IPS DF 6.9 (cell line): ENCODE measurements at regions not wholly inside any gene's neighbourhood (a gene's known extent, or its start where the extent isn't known, plus 50 kb on each side); places are given as distances from the start of the nearest gene placed in this dataset.

Experiments used
- DNase-seq: peaks from one replicate; pipeline ENCODE4 v3.0.0-alpha.2; 2013; ENCODE audit warnings: low read depth, low spot score
- H3K27ac ChIP-seq: one replicate; pipeline ENCODE4 v1.5.1; 2013; ENCODE audit warnings: low read length, control low read depth
- H3K27me3 ChIP-seq: 2 replicates; pipeline ENCODE4 v1.6.1; 2013; ENCODE audit warnings: mild to moderate bottlenecking, low read length; ENCODE audit not compliant: control insufficient read depth, insufficient read depth
- H3K36me3 ChIP-seq: 2 replicates; pipeline ENCODE4 v1.6.1; 2013; ENCODE audit warnings: low read length; ENCODE audit not compliant: control insufficient read depth, insufficient read depth
- H3K4me1 ChIP-seq: 2 replicates; pipeline ENCODE4 v1.6.1; 2013; ENCODE audit warnings: low read length; ENCODE audit not compliant: control insufficient read depth, insufficient read depth
- H3K4me3 ChIP-seq: 2 replicates; pipeline ENCODE4 v1.5.1; 2013; ENCODE audit warnings: mild to moderate bottlenecking, low read length
- H3K9me3 ChIP-seq: 2 replicates; pipeline ENCODE4 v1.6.1; 2013; ENCODE audit warnings: low read length, inconsistent platforms; ENCODE audit not compliant: control insufficient read depth, insufficient read depth
- WGBS: extraction: QIAGEN DNeasy Blood & Tissue Kit; methylation state at CpG from one replicate; pipeline ENCODE4 v1.1.7; 2013; ENCODE audit warnings: mixed read lengths, missing lambda C conversion rate; ENCODE audit not compliant: insufficient read length, insufficient coverage; 5-methylcytosine and 5-hydroxymethylcytosine counted together

- Histone ChIP-seq H3K4me1 (no peaks in the 10 kb centered on the region; the same call in 1 of the 2 replicates), H3K9me3 (no peaks in the 10 kb centered on the region), H3K4me3 (no peak overlapping the region), H3K27me3 (no peaks in the 10 kb centered on the region), H3K36me3 (no peaks in the 10 kb centered on the region), H3K27ac (no peak overlapping the region)
- no peak for DNase-seq
- no CpG with 5 or more reads among the region's 5 CpGs for whole genome bisulfite sequencing
These were observed 167.7 kb upstream of the PDE10A start for GRCh38 chr6:165830761-165831160.

- Histone ChIP-seq H3K4me1 (no peaks in the 10 kb centered on the region; the same call in 1 of the 2 replicates), H3K27ac (no peak overlapping the region), H3K9me3 (no peaks in the 10 kb centered on the region), H3K4me3 (no peak overlapping the region), H3K27me3 (no peaks in the 10 kb centered on the region), H3K36me3 (no peaks in the 10 kb centered on the region)
- no CpG with 5 or more reads among the region's 6 CpGs for WGBS
- no peak for DNase-seq
These were observed 166.3 kb upstream of the PDE10A start for GRCh38 chr6:165829376-165829775.

GRCh38 chr6:165827190-165827518 is 164.1 kb upstream of the PDE10A start:
- H3K27ac ChIP-seq, result no peak overlapping the region
- no peak for DNase-seq
- H3K4me3 ChIP-seq, result no peak overlapping the region
- WGBS, result no CpG with 5 or more reads among the region's 19 CpGs
- no peaks in the 10 kb centered on the region for H3K27me3 ChIP-seq
- H3K36me3 ChIP-seq, result no peaks in the 10 kb centered on the region
- H3K4me1 ChIP-seq, result no peaks in the 10 kb centered on the region; the same call in 1 of the 2 replicates
- no peaks in the 10 kb centered on the region for H3K9me3 ChIP-seq

GRCh38 chr6:165826487-165827189 is 163.6 kb upstream of the PDE10A start:
- Histone ChIP-seq H3K9me3 (no peaks in the 10 kb centered on the region), H3K27me3 (no peaks in the 10 kb centered on the region), H3K27ac (no peak overlapping the region), H3K4me3 (no peak overlapping the region), H3K4me1 (no peaks in the 10 kb centered on the region; the same call in 1 of the 2 replicates), H3K36me3 (no peaks in the 10 kb centered on the region)
- no peak for DNase-seq
- WGBS, result no CpG with 5 or more reads among the region's 33 CpGs

GRCh38 chr6:165825256-165825815 is 162.3 kb upstream of the PDE10A start:
- Histone ChIP-seq H3K27me3 (no peaks in the 10 kb centered on the region), H3K27ac (no peak overlapping the region), H3K4me1 (peaks cover 2% of the 10 kb centered on the region; the same call in 1 of the 2 replicates), H3K36me3 (no peaks in the 10 kb centered on the region), H3K4me3 (no peak overlapping the region), H3K9me3 (no peaks in the 10 kb centered on the region)
- no CpG with 5 or more reads among the region's 9 CpGs for WGBS
- no peak for DNase-seq

- Histone ChIP-seq H3K4me3 (no peak overlapping the region), H3K9me3 (no peaks in the 10 kb centered on the region), H3K27ac (no peak overlapping the region), H3K27me3 (no peaks in the 10 kb centered on the region), H3K36me3 (no peaks in the 10 kb centered on the region), H3K4me1 (peaks cover 6% of the 10 kb centered on the region)
- no peak for DNase-seq
- WGBS, result no CpG with 5 or more reads among the region's 10 CpGs
These were observed 160.7 kb upstream of the PDE10A start for GRCh38 chr6:165823609-165824326.

GRCh38 chr6:165822501-165822900 is 159.5 kb upstream of the PDE10A start:
- H3K4me3 ChIP-seq, result no peak overlapping the region
- no CpG with 5 or more reads among the region's 7 CpGs for WGBS
- no peaks in the 10 kb centered on the region for H3K9me3 ChIP-seq
- H3K27me3 ChIP-seq, result no peaks in the 10 kb centered on the region
- DNase-seq, result no peak
- H3K27ac ChIP-seq, result no peak overlapping the region
- peaks cover 10% of the 10 kb centered on the region for H3K4me1 ChIP-seq
- H3K36me3 ChIP-seq, result no peaks in the 10 kb centered on the region

GRCh38 chr6:165821754-165822153 is 158.7 kb upstream of the PDE10A start:
- no peak for DNase-seq
- no peaks in the 10 kb centered on the region for H3K27me3 ChIP-seq
- no CpG with 5 or more reads among the region's 9 CpGs for whole genome bisulfite sequencing

GRCh38 chr6:165820934-165821333 is 157.9 kb upstream of the PDE10A start:
- H3K4me3 ChIP-seq, result no peak overlapping the region

More at GRCh38 chr6:165821754-165822153, 158.7 kb upstream of the PDE10A start:
- Histone ChIP-seq H3K9me3 (no peaks in the 10 kb centered on the region), H3K4me3 (no peak overlapping the region), H3K4me1 (peaks cover 10% of the 10 kb centered on the region), H3K27ac (no peak overlapping the region), H3K36me3 (no peaks in the 10 kb centered on the region)

GRCh38 chr6:165820407-165820806 is 157.4 kb upstream of the PDE10A start:
- no peaks in the 10 kb centered on the region for H3K27me3 ChIP-seq
- H3K27ac ChIP-seq, result no peak overlapping the region
- peaks cover 10% of the 10 kb centered on the region for H3K4me1 ChIP-seq
- no CpG with 5 or more reads among the region's 4 CpGs for WGBS
- H3K4me3 ChIP-seq, result no peak overlapping the region
- H3K36me3 ChIP-seq, result no peaks in the 10 kb centered on the region
- no peak for DNase-seq
- no peaks in the 10 kb centered on the region for H3K9me3 ChIP-seq

More at GRCh38 chr6:165820934-165821333, 157.9 kb upstream of the PDE10A start:
- Histone ChIP-seq H3K9me3 (no peaks in the 10 kb centered on the region), H3K27me3 (no peaks in the 10 kb centered on the region), H3K36me3 (no peaks in the 10 kb centered on the region), H3K4me1 (peaks cover 10% of the 10 kb centered on the region), H3K27ac (no peak overlapping the region)
- WGBS, result 100% methylated on average over 1 of the region's 6 CpGs
- no peak for DNase-seq
